Spinal cord (tissue), 9 donors: ENCODE measurements at regions not wholly inside any gene's neighbourhood (a gene's known extent, or its start where the extent isn't known, plus 50 kb on each side); places are given as distances from the start of the nearest gene placed in this dataset.

Experiments used
- DNase-seq, 6 donors: peaks; one replicate each; pipeline versions ENCODE4 v3.0.0 to v3.0.0-alpha.2; 2013 to 2015; ENCODE audit warnings: low spot score in 6 of 6, low read depth in 4 of 6
- H3K27ac ChIP-seq: one replicate; pipeline ENCODE4 v1.5.1; 2013; ENCODE audit warnings: low read depth, low read length, control low read depth
- H3K27me3 ChIP-seq: one replicate; pipeline ENCODE4 v1.6.1; 2013; ENCODE audit warnings: low read length; ENCODE audit not compliant: control insufficient read depth, insufficient read depth
- H3K36me3 ChIP-seq: one replicate; pipeline ENCODE4 v1.6.1; 2013; ENCODE audit warnings: low read length; ENCODE audit not compliant: control insufficient read depth, insufficient read depth
- H3K4me1 ChIP-seq: one replicate; pipeline ENCODE4 v1.6.1; 2013; ENCODE audit warnings: low read length; ENCODE audit not compliant: control insufficient read depth, insufficient read depth
- H3K4me3 ChIP-seq: one replicate; pipeline ENCODE4 v1.5.1; 2013; ENCODE audit warnings: low read depth, low read length, control low read depth
- H3K9me3 ChIP-seq: one replicate; pipeline ENCODE4 v1.6.1; 2013; ENCODE audit warnings: low read length; ENCODE audit not compliant: control insufficient read depth, insufficient read depth
- WGBS: methylation state at CpG from one replicate; pipeline ENCODE4 v1.1.5; 2013; ENCODE audit warnings: missing lambda C conversion rate; ENCODE audit not compliant: insufficient coverage; 5-methylcytosine and 5-hydroxymethylcytosine counted together
- donor health status: healthy.

DNA sequence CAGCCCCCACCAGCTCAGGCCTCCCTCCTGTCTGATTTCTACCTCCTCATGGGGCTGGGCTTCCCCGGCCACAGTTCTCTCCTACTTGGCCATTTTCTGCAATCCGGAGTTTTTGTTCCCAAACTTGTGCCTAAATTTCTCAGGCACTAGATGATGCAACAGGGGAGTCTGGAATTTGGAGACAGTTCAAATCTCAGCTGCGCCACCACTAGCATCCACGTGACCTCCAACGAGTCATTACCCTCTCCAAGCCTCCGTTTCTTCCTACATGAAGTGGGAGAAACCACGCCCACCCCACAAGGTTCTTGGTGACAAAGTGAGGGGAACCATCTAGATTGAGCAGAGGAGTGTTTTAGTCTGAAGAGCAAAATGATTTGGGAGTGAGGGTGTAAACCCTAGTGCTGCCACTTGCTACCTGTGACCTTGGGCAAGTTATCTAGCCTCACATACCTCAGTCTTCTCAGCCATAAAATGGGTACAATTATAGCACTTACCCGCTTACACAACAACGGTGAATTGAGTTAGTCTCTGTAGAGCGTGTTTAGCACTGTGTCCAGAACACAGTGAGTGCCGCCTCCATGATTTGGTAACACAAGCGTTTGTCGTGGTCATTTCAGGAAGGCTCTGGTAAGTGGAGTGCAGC, 61.4 kb upstream of the ASAP2 start:
- Histone ChIP-seq H3K27me3 (no peaks in the 10 kb centered on the region), H3K4me1 (peaks cover 23% of the 10 kb centered on the region), H3K36me3 (no peaks in the 10 kb centered on the region), H3K9me3 (no peaks in the 10 kb centered on the region), H3K4me3 (no peak overlapping the region), H3K27ac (no peak overlapping the region)
- DNase-seq, result no peak
- 94% methylated on average over 8 of the region's 13 CpGs for WGBS

DNA sequence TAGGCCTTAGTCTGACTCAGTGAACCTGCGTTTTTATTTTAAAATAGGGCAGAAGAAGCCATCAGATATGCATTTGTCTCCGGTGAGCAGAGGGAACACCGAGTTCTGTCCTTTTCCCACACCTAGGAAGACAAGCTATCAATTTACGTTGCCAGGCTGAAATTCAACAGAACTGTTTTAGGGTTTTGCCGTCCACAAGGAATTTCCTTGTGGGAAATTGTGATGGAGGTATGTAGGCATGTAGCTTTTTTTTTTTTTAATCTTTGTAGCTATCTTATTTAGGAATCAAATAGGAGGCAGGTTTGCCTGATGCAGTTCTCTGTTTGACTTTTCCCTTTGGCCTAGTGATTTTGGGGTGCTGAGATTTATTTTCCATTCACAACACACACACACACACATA, 62.0 kb upstream of the ASAP2 start:
- 93% methylated on average over 3 of the region's 5 CpGs for WGBS
- no peak overlapping the region for H3K4me3 ChIP-seq
- H3K36me3 ChIP-seq, result no peaks in the 10 kb centered on the region
- no peak for DNase-seq
- no peaks in the 10 kb centered on the region for H3K9me3 ChIP-seq
- peaks cover 28% of the 10 kb centered on the region for H3K4me1 ChIP-seq
- H3K27ac ChIP-seq, result no peak overlapping the region
- no peaks in the 10 kb centered on the region for H3K27me3 ChIP-seq

DNA sequence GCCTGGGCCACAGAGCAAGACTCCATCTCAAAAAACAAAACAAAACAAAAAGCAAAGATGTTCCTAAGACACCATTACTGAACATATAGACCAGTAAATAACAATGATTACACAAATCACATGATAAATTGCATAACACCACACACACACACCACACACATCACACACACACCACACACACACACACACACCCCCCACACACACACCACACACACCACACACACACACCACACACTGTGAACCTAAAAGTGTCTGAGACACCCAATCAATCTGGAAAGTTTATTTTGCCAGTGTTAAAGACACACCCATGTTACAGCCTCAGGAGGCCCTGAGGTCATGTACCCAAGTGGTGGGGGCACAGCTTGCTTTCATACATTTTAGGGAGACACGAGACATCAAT, 62.6 kb upstream of the ASAP2 start:
- H3K27me3 ChIP-seq, result no peaks in the 10 kb centered on the region
- H3K4me1 ChIP-seq, result peaks cover 26% of the 10 kb centered on the region
- H3K27ac ChIP-seq, result no peak overlapping the region
- H3K9me3 ChIP-seq, result no peaks in the 10 kb centered on the region
- no peak for DNase-seq
- no peaks in the 10 kb centered on the region for H3K36me3 ChIP-seq
- H3K4me3 ChIP-seq, result no peak overlapping the region
- 100% methylated on average over 1 of the region's 1 CpG for WGBS

DNA sequence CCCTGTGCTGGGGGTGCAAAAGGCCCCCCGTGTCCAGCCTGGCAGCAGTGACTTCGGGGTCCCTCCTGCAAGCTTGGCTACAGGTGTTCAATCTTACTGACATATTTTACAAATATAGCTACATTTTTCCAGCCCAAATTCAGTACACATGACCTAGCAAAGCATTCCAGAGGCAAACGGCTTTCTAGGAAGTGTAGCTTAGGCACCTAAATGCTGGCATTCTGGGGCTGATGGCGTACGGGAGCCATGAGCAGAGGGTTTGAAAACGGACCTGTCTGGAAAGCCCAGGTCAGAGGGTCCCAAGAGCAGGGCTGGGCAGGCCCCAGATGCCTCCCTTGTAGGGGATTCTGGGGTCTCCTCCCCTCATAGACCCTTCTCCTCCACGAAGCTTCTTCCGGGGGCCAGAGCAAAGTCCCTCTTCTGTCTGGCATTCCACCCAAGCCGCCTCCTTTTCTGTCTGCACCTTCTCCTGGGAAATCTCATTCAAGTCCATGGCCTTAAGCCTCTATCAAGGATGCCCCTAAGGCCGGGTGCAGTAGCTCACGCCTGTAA, 63.3 kb upstream of the ASAP2 start:
- H3K27ac ChIP-seq, result no peak overlapping the region
- no peak for DNase-seq
- no peaks in the 10 kb centered on the region for H3K27me3 ChIP-seq
- H3K9me3 ChIP-seq, result no peaks in the 10 kb centered on the region
- 77% methylated on average over 10 of the region's 11 CpGs for WGBS
- H3K4me1 ChIP-seq, result peaks cover 28% of the 10 kb centered on the region
- H3K36me3 ChIP-seq, result no peaks in the 10 kb centered on the region
- H3K4me3 ChIP-seq, result no peak overlapping the region

DNA sequence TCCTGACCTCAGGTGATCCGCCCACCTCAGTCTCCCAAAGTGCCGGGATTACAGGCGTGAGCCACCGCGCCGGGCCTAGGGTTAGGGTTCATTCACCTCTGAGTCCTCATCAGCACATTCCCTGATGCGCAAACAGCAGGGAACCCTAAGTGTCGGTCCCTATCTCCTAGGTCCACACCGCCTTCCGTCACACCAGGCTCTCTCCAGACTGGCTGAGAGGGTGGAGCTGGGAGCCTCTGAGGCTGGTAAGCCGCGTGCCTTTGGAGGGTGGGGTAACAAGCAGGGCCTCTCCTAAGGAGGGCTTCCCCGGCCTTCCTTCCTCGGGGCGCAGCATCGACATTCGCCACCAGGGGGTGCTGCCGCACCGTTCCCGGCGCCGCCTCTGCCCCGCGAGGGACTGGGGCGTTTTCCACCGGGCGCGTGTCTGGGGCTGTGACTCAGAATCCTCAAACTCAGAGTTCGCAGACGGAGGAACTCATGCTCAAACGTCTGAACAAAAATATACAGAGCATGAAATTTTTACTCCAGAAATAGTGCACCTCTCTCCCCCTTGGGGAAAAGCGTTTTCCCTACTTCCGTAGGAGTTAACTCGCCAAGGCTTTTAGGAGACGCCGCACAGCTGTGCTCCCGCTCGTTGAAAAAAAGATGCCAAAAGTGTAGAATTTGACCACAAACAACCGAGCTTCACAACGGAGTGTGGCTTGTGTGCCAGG, 63.9 kb upstream of the ASAP2 start:
- 7% methylated on average over 35 of the region's 40 CpGs for WGBS
- H3K27me3 ChIP-seq, result no peaks in the 10 kb centered on the region
- no peaks in the 10 kb centered on the region for H3K36me3 ChIP-seq
- peaks cover 29% of the 10 kb centered on the region for H3K4me1 ChIP-seq
- H3K9me3 ChIP-seq, result no peaks in the 10 kb centered on the region
- DNase-seq, result peak in 5 of 6 donors; percentile 52 to 87 (median 58)
- peak overlapping the region; percentile 37 for H3K4me3 ChIP-seq
- H3K27ac ChIP-seq, result no peak overlapping the region

DNA sequence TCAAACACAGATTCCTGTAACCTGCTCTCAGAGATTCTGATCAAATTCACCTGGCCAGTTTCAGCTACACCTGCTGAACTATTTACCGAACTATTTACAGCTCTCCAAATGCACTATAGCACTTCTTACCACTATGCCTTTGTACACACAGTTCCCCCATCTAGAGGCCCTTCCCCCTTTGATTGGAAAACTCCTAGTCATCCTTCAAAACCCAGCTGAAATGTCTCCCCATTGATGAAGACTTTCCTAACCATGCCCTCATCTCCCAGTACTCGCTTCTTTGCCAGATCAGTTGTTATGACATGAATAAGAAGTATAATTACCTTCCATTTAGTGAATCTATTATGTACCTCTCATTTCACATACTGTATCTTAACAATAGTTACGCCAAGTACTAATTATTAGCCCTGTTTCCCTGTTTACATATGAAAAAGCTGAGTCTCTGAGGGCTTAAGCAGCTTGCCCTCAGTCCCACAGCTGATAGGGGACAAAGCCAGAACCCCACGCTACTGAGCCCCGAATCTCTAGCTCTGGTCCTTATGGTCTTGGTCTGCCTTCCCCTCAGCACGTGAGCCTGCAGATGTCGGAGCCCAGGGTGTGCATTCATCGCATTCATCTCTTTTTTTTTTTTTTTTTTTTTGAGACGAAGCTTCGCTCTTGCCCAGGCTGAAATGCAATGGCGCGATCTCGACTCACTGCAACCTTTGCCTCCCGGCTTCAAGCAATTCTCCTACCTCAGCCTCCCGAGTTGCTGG, 64.7 kb upstream of the ASAP2 start:
- Histone ChIP-seq H3K4me3 (no peak overlapping the region), H3K27me3 (no peaks in the 10 kb centered on the region), H3K4me1 (peaks cover 29% of the 10 kb centered on the region), H3K27ac (no peak overlapping the region), H3K36me3 (no peaks in the 10 kb centered on the region), H3K9me3 (no peaks in the 10 kb centered on the region)
- 100% methylated on average over 11 of the region's 15 CpGs for WGBS
- no peak for DNase-seq

DNA sequence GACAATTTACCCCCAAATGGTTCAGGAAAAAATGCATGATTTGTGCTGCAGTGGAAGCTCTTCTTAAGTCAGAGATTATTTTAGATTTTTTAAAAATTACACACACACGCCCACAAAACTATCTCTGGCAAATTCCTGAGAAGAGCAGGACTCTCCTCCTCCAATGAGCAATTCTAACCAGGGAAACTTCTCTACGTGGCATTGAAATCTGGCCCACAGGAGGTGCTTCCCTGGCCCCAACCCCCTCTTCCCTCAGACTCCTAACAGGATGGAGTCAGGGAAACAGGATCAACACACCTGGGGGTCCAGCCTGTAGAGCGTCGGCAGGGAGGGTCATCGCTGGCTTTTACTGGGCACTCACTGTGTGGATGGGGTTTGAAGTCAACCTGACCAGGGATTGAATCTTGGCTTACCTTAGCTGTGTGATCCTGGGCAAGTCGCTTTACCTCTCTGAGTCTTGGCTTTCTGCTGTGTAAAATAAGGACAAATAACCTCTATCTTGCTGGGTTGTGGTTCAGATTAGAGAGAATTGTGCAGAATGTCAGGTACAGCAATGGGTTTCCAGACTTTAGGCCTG, 65.4 kb upstream of the ASAP2 start:
- Histone ChIP-seq H3K4me3 (no peak overlapping the region), H3K27ac (no peak overlapping the region), H3K36me3 (no peaks in the 10 kb centered on the region), H3K4me1 (peaks cover 29% of the 10 kb centered on the region), H3K9me3 (no peaks in the 10 kb centered on the region), H3K27me3 (no peaks in the 10 kb centered on the region)
- WGBS, result 67% methylated on average over 2 of the region's 6 CpGs
- no peak for DNase-seq

DNA sequence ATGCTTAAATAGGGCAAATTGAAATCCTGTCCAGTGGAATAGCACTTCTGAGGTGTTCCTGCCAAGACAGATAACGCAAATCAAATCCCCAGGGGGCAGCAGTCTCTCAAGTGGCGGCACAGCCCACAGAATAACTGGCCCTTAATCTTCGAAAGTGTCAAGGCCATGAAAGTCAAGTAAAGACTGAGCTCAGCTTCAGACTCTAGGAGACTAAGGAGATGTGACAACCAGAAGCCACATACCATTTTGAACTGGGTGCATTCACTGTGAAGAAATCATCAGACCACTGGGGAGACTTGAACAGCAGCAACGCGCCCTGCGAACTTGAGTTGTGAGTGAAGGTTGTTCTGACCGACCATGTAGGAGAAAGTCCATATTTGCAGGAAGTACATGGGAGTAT, 66.0 kb upstream of the ASAP2 start:
- H3K9me3 ChIP-seq, result no peaks in the 10 kb centered on the region
- 77% methylated on average over 6 of the region's 7 CpGs for WGBS
- H3K36me3 ChIP-seq, result no peaks in the 10 kb centered on the region
- H3K27me3 ChIP-seq, result no peaks in the 10 kb centered on the region
- H3K27ac ChIP-seq, result no peak overlapping the region
- no peak overlapping the region for H3K4me3 ChIP-seq
- DNase-seq, result no peak
- peaks cover 29% of the 10 kb centered on the region for H3K4me1 ChIP-seq
